Retinal pigment epithelial cell (primary cell): ENCODE measurements at regions not wholly inside any gene's neighbourhood (a gene's known extent, or its start where the extent isn't known, plus 50 kb on each side); places are given as distances from the start of the nearest gene placed in this dataset.

ENCODE experiments used
- DNase-seq: peaks from one replicate; pipeline ENCODE4 v3.0.0-alpha.2; 2010; ENCODE audit warnings: low read depth
- H3K4me3 ChIP-seq: 2 replicates; pipeline ENCODE4 v1.5.1; 2011; ENCODE audit warnings: mild to moderate bottlenecking, low read length, control low read depth, moderate library complexity
- TF ChIP-seq, protein P1 (sequence below): conservative IDR thresholded peaks from 2 replicates; pipeline ENCODE4 v1.5.1; 2011; ENCODE audit warnings: low read depth, low read length, control low read depth, inconsistent platforms

DNA sequence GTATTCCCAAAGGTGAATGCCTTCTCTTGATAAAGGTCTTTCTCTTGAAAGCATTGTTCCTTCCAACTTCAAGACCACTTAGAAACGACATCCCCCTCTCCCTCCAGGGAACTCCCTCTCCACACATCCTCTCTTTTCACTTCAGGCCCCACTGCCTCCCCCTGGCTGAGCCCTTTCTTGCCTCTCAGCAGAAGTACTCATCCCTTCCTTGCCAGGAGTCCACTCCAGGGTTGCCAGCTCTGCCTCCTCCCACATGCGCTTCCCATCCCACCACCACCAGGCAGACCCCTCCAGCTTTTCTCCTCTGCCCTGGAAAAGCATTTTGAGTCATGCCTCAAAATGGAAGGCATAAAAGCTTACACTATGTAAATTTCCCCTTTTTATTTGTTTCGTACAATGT lies 126.3 kb upstream of the SALL3 start:
- no peak for DNase-seq
- H3K4me3 ChIP-seq: no peak overlapping the region
- TF ChIP-seq, protein P1, sequence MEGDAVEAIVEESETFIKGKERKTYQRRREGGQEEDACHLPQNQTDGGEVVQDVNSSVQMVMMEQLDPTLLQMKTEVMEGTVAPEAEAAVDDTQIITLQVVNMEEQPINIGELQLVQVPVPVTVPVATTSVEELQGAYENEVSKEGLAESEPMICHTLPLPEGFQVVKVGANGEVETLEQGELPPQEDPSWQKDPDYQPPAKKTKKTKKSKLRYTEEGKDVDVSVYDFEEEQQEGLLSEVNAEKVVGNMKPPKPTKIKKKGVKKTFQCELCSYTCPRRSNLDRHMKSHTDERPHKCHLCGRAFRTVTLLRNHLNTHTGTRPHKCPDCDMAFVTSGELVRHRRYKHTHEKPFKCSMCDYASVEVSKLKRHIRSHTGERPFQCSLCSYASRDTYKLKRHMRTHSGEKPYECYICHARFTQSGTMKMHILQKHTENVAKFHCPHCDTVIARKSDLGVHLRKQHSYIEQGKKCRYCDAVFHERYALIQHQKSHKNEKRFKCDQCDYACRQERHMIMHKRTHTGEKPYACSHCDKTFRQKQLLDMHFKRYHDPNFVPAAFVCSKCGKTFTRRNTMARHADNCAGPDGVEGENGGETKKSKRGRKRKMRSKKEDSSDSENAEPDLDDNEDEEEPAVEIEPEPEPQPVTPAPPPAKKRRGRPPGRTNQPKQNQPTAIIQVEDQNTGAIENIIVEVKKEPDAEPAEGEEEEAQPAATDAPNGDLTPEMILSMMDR: no peak

DNA sequence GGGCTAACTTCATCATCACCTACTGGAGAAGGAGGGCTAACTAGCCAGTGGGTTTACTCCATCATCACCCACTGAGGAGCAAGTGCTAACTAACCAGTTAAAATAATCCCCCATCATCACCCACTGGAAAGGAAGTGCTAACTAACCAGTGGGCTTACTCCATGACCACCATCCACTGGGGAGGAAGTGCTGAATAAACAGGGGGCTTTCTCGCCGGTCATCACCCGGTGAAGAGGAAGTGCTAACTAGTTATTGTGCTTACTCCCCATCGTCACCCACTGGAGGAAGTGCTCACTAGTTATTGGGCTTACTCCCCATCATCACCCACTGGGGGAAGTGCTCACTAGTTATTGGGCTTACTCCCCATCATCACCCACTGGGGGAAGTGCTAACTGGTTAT lies 124.4 kb upstream of the SALL3 start:
- no peak for DNase-seq
- TF ChIP-seq, protein P1: no peak

DNA sequence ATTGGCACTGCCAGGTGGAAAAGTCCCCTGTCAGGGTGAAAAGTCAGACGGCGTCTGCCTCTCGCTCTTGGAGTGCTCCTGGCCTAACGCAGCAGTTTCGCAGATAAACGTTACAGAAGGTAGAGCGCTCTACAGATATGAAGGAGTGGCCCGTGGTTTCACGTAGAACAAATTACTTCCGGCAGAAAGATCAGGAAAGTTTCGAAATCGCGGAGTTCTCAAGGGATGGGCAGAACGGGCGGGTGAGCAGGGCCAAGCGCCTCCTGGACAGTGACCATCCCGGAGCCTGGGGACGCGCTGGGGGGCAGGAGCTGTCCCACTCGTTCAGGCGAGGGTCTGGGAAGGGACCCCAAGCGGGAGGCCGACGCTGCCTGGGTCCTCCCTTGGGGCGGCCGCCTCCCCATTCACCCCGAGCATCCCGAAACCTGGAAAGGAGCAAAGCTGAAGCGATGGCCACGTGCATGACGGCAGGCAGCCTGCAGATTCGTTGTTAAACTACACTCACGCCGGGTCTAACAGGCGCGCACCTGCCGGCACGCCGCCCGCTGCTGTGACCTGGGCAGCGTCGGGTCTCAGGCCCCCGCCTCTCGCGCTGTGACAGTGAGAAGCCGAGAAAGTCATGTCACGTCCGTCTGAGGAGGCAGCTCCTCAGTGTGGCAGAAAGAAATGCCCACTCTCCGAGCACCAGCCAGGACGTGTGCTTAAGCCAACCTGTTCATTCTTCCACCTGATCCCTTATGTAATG lies 122.9 kb upstream of the SALL3 start:
- no peak for DNase-seq
- H3K4me3 ChIP-seq: no peak overlapping the region
- TF ChIP-seq, protein P1: no peak

More for the DNA sequence above, 124.4 kb upstream of the SALL3 start:
- no peak overlapping the region for H3K4me3 ChIP-seq

DNA sequence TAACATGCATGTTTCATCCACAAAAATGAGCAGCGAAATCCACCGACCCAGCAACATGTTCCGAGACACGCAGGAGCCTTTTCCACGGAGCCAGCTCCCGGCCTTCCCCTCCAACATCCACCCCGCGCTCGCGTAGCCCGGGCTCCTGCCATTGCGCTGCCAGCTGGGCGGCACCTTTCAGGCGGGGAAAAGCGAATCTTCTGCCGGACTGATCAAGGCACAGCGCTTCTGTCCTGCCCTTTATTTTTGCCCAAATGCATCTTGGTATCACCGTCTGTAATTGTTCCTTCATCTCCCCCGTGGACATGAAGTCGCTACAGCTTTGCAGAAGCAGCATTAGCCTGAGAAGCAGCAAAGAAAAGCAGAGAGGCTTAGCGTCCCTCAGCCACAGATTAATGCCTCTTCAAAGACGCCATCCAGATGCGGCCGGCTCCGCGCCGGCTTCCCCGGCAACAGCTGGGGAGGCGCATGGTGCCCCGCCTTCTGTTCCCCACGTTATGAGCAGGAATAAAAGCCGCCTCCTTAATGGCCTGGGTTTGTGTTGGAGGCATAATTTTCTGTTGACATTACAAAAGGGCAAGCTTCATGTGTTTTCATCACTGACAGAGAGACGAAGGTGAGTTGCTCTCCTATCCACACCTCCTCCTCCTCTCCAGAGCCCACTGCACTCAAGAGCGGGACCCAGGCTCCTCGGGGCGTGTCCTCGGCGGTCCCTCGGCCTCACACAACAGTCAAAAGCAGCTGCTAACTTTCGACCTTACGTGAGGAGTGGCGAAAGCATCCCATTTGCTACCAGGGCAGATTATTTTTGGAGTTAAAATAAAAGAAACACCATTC lies 122.1 kb upstream of the SALL3 start:
- TF ChIP-seq, protein P1: no peak
- H3K4me3 ChIP-seq: no peak overlapping the region
- DNase-seq: no peak

DNA sequence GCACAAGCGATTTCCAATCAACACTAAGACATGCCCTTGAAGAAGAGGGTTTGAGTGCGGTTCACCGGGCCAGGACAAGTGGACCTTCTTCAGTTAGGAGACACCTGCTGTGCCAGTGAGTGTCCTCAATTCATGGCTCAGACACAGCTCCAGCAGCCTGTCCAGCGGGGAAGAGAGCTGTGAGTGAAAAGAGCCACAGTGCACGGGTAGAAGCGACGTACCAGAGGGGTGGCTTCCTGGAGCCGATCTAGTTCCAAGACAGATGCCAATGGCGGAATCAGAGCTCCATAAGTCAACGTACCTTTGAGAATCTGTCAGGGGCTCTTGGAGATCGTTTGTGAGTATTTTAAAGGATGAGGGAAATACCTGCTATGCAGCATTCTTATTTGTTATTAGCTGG lies 119.9 kb upstream of the SALL3 start:
- TF ChIP-seq, protein P1: no peak
- H3K4me3 ChIP-seq: no peak overlapping the region
- no peak for DNase-seq

DNA sequence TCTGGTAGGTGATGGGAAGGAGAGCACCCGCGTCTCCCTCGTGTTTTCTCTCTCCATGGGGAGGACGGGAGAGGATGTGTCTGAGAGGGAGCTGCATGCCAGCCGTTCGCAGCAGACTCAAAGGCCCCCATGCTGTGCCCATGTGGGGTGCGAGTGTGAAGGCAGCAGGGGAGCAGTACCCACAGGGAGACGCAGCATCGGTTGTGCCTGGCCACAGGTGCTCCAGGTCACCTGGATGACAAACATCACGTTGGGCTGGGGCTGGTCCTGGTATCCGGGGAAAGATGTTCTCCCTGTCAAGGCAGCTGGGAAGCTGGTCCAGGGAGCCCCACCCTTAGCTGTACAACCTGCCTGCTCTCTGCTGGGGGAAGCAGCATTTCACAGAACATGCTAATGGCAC lies 119.5 kb upstream of the SALL3 start:
- DNase-seq: no peak
- H3K4me3 ChIP-seq: no peak overlapping the region
- TF ChIP-seq, protein P1: no peak
